Activated T-helper 1 cell treated with anti-CD3 and anti-CD28 coated beads, Interleukin-12 subunit alpha, Interleukin-12 subunit beta, Interleukin-2, Interleukin-4 antibody, amounts not matched to agents 30 ng/mL and 10 ng/mL and 1 ng/mL, durations not matched to agents 14 hours and 24 hours and 36 hours (primary cell): ENCODE measurements at regions not wholly inside any gene's neighbourhood (a gene's known extent, or its start where the extent isn't known, plus 50 kb on each side); places are given as distances from the start of the nearest gene placed in this dataset.
"Not testable (repeated sequence)": the region's sequence is repeated elsewhere in the genome, so short reads cannot be mapped to it uniquely, and the experiment has no call there.

Experiments used
- DNase-seq: peaks from one replicate; pipeline ENCODE4 v3.0.0; 2021; ENCODE audit warnings: low spot score
- H3K27ac Mint-ChIP-seq: one replicate; pipeline ENCODE4 v1.8.0; 2021; ENCODE audit warnings: mild to moderate bottlenecking, mixed read lengths
- H3K27me3 Mint-ChIP-seq: one replicate; pipeline ENCODE4 v1.8.0; 2022; ENCODE audit warnings: mild to moderate bottlenecking, moderate library complexity, mixed read lengths; ENCODE audit not compliant: insufficient read depth
- H3K36me3 Mint-ChIP-seq: one replicate; pipeline ENCODE4 v1.8.0; 2021; ENCODE audit warnings: low read depth, mixed read lengths
- H3K4me1 Mint-ChIP-seq: one replicate; pipeline ENCODE4 v1.8.0; 2021; ENCODE audit warnings: low read depth, mixed read lengths
- H3K4me3 Mint-ChIP-seq: one replicate; pipeline ENCODE4 v1.8.0; 2021; ENCODE audit warnings: mild to moderate bottlenecking, moderate library complexity, mixed read lengths
- H3K9me3 Mint-ChIP-seq: one replicate; pipeline ENCODE4 v1.8.0; 2021; ENCODE audit warnings: mixed read lengths
- intact Hi-C: fragments of 100-400 bp; cut with micrococcal nuclease; formaldehyde crosslinking; loops from one replicate; pipeline ENCODE4 v1.15.1; 2024

DNA sequence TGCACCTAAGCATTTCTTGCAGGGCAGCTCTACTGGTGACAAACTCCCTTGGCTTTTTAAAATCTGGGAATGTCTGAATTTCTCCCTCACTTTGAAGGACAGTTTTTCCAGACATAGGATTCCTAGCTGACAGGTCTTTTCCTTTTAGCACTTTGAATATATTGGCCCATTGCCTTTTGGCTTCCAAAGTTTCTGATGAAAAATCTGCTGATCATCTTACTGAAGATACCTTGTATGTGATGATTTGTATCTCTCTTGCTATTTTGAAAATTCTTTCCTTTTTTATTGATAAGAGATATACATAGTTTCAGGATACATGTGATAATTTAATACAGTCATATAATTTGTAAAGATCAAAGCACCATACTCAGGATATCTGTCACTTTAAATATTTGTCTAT lies 211.1 kb downstream of the ZIC5 start:
- Mint-ChIP-seq H3K4me1 (no peaks in the 10 kb centered on the region), H3K27me3 (peaks cover 4% of the 10 kb centered on the region), H3K9me3 (peaks cover 12% of the 10 kb centered on the region), H3K27ac (no peak overlapping the region), H3K36me3 (no peaks in the 10 kb centered on the region), H3K4me3 (no peak overlapping the region)
- no peak for DNase-seq
- intact Hi-C loops, result no loop called here

GRCh38 chr13:99759163-99759552 lies 212.4 kb downstream of the ZIC5 start:
- Mint-ChIP-seq H3K9me3 (peaks cover 3% of the 10 kb centered on the region), H3K27me3 (peaks cover 4% of the 10 kb centered on the region), H3K4me1 (no peaks in the 10 kb centered on the region), H3K27ac (no peak overlapping the region), H3K4me3 (no peak overlapping the region), H3K36me3 (no peaks in the 10 kb centered on the region)
- DNase-seq, result no peak
- intact Hi-C loops, result no loop called here

- no peak for DNase-seq
- no peak overlapping the region for H3K27ac Mint-ChIP-seq
- no peaks in the 10 kb centered on the region for H3K4me1 Mint-ChIP-seq
- intact Hi-C loops, result no loop called here
- peaks cover 3% of the 10 kb centered on the region for H3K9me3 Mint-ChIP-seq
- no peaks in the 10 kb centered on the region for H3K36me3 Mint-ChIP-seq
- H3K4me3 Mint-ChIP-seq, result no peak overlapping the region
- peaks cover 4% of the 10 kb centered on the region for H3K27me3 Mint-ChIP-seq
These were observed 213.0 kb downstream of the ZIC5 start for GRCh38 chr13:99758460-99759162.

DNA sequence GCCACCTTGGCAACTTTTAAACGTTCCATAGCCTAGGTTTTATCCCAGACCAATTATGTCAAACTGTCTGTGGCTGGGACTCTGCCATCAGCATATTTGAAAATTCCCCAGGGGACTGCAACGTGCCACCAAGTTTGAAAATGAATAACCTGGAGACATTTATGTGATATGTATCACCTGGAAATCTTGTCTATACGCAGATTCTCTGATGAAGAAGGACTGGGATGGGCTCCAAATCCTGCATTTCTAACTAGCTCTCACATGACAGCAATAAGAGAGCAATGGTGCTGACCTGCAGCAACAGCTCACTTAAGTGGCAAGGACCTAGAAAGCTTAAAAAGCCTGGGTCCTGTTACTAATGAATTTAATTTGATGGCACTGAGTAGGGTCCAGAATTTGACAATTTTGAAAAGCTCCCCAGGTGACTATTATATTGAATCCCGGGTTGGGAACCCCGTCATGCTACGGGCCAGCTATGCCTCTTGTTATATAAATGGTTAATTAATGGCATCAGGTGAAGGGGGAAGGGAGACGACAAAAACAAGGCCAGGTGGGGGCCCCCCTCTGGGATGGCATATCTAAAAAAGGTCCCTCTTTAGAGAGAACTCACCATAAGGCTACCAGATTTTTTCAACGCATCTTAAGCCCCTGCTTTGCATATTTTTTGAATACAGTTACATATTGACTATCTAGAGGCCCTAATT lies 213.7 kb downstream of the ZIC5 start:
- Mint-ChIP-seq H3K9me3 (peaks cover 3% of the 10 kb centered on the region), H3K27ac (no peak overlapping the region), H3K4me1 (no peaks in the 10 kb centered on the region), H3K4me3 (no peak overlapping the region), H3K36me3 (no peaks in the 10 kb centered on the region), H3K27me3 (peaks cover 4% of the 10 kb centered on the region)
- intact Hi-C loops, result no loop called here
- no peak for DNase-seq

- Mint-ChIP-seq H3K27me3 (no peaks in the 10 kb centered on the region), H3K9me3 (peaks cover 3% of the 10 kb centered on the region), H3K36me3 (no peaks in the 10 kb centered on the region), H3K4me3 (no peak overlapping the region), H3K4me1 (no peaks in the 10 kb centered on the region), H3K27ac (no peak overlapping the region)
- intact Hi-C loops, result no loop called here
- DNase-seq, result no peak
These were observed 215.3 kb downstream of the ZIC5 start for GRCh38 chr13:99756281-99756680.

DNA sequence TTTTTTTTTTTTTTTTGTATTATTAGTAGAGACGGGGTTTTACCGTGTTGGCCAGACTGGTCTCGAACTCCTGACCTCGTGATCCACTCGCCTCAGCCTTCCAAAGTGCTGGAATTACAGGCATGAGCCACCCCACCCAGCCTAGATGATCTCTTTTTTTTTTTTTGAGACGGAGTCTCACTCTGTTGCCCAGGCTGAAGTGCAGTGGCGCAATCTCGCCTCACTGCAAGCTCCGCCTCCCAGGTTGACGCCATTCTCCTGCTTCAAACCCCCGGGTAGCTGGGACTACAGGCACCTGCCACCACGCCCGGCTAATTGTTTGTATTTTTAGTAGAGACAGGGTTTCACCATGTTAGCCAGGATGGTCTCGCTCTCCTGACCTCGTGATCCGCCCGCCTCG lies 216.8 kb downstream of the ZIC5 start:
- H3K36me3 Mint-ChIP-seq, H3K27me3 Mint-ChIP-seq, H3K27ac Mint-ChIP-seq, H3K9me3 Mint-ChIP-seq, H3K4me1 Mint-ChIP-seq, DNase-seq, H3K4me3 Mint-ChIP-seq, intact Hi-C loops: not testable (repeated sequence)

DNA sequence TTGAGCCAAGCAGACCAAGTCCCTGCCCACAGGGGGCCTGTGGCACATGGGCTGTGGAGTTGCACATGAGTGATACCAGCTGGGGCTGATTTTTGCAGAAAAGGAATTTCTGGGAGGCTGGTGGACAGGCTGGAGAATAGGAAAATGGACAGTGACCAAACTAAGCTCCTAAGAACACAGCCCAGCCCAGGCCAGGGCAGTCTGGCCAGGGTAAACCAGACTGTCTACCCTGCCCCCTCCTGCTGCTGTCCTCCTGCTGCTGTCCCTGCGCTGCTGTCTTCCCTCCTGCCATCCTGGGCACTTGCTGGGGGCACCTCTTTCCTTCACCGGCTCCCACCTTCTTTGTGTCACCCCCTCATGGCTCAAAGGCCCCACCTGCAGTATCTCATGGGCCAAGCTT lies 219.2 kb downstream of the ZIC5 start:
- no peak for DNase-seq
- no peak overlapping the region for H3K27ac Mint-ChIP-seq
- no peaks in the 10 kb centered on the region for H3K9me3 Mint-ChIP-seq
- H3K4me1 Mint-ChIP-seq, result no peaks in the 10 kb centered on the region
- intact Hi-C loops, result no loop called here
- H3K4me3 Mint-ChIP-seq, result no peak overlapping the region
- H3K36me3 Mint-ChIP-seq, result no peaks in the 10 kb centered on the region
- H3K27me3 Mint-ChIP-seq, result no peaks in the 10 kb centered on the region

DNA sequence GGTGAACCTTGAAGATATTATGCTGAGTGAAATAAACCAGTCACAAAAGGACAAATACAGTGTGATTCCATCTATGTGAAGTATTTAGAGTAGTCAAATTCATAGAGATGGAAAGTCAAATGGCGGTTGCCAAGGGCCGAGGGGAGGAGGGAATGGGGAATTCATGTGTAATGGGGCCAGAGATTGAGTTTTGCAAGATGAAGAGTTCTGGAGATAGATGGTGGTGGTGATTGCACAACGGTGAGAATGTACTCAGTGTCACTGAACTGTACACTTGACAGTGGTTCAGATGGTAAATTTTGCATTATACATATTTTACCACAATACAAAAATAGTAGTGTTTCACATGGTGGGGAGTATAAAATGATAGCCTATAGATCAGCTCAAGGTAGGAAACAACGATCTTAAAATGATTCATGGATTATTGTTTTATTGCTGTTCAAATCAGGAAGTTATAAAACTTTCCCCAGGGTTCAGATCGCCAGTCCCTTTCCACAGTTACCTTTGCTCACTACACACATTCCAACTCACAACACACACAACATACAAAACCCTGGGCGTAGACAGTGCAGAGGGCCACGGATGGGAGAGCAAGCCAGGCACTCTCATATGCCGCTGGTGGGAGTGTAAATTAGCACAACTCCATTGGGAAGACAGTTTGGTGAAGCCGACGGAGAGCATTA lies 219.9 kb downstream of the ZIC5 start:
- intact Hi-C loops, result no loop called here
- Mint-ChIP-seq H3K27me3 (no peaks in the 10 kb centered on the region), H3K4me3 (no peak overlapping the region), H3K27ac (no peak overlapping the region), H3K9me3 (no peaks in the 10 kb centered on the region), H3K4me1 (no peaks in the 10 kb centered on the region), H3K36me3 (no peaks in the 10 kb centered on the region)
- DNase-seq, result no peak

DNA sequence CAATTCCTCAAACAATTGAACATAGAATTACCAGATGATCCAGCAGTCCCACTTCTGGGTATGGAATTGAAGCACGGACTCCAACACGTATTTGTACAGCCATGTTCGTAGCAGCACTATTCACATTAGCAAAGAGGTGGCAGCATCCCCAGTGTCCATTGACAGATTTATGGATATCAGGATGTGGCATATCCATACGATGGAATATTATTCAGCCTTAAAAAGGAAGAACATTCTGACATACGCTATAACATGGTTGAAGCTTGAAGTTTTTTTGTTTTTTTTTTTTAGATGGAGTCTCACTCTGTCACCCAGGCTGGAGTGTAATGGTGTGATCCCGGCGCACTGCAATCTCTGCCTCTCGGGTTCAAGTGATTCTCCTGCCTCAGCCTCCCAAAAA lies 220.6 kb downstream of the ZIC5 start:
- Mint-ChIP-seq H3K9me3 (no peaks in the 10 kb centered on the region), H3K4me1 (no peaks in the 10 kb centered on the region), H3K4me3 (no peak overlapping the region), H3K36me3 (no peaks in the 10 kb centered on the region), H3K27ac (no peak overlapping the region), H3K27me3 (no peaks in the 10 kb centered on the region)
- no peak for DNase-seq
- intact Hi-C loops, result no loop called here

DNA sequence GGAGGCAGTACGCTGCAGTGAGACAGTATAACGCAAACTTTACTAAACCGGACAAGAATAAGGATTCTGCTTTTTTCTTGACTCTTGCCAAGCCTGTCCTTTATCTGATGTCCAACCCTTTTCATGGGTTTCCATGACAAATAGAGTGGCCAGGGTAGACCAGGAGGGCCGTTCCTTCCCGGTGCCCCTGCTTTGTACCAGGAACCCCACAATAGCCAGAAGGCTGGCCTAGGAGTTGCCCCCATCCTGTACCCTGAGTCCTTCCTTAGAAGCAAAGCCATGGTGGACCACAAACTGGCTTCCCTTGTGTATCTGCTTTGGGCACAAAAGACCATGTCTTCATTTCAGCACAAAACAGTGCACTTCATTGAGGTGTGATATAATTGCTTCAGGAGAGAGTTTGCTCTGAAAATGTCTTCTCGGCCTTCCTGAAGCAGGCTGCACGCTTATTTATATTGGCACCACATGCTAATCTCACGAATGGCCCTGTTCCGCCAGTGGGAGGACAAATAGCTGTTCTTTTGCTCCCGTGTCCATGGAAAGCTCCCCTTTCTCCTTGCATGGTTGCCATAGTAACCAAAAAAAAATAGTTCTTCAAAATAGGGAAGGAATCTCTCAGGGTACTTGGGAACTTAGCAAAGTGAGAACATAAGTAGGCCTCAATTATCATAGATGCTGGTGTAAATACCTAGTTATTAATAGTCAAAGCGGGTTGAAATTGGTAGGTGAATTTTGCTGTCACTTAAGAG lies 222.1 kb downstream of the ZIC5 start:
- intact Hi-C loops, result no loop called here
- no peak for DNase-seq
- Mint-ChIP-seq H3K4me3 (no peak overlapping the region), H3K27me3 (no peaks in the 10 kb centered on the region), H3K36me3 (no peaks in the 10 kb centered on the region), H3K9me3 (no peaks in the 10 kb centered on the region), H3K27ac (no peak overlapping the region), H3K4me1 (no peaks in the 10 kb centered on the region)

GRCh38 chr13:99747403-99747710 lies 224.2 kb downstream of the ZIC5 start:
- H3K9me3 Mint-ChIP-seq, result no peaks in the 10 kb centered on the region
- no peak overlapping the region for H3K4me3 Mint-ChIP-seq
- intact Hi-C loops, result no loop called here
- no peak overlapping the region for H3K27ac Mint-ChIP-seq
- no peaks in the 10 kb centered on the region for H3K36me3 Mint-ChIP-seq
- DNase-seq, result no peak
- peaks cover 2% of the 10 kb centered on the region for H3K27me3 Mint-ChIP-seq
- no peaks in the 10 kb centered on the region for H3K4me1 Mint-ChIP-seq

- intact Hi-C loops, result no loop called here
These were observed 224.7 kb downstream of the ZIC5 start for GRCh38 chr13:99746637-99747402.

More at GRCh38 chr13:99746637-99747402, 224.7 kb downstream of the ZIC5 start:
- DNase-seq, result no peak
- Mint-ChIP-seq H3K4me3 (no peak overlapping the region), H3K27me3 (peaks cover 4% of the 10 kb centered on the region), H3K9me3 (no peaks in the 10 kb centered on the region), H3K36me3 (no peaks in the 10 kb centered on the region), H3K4me1 (no peaks in the 10 kb centered on the region), H3K27ac (no peak overlapping the region)
